Stomach (tissue), 8 donors: ENCODE measurements at regions not wholly inside any gene's neighbourhood (a gene's known extent, or its start where the extent isn't known, plus 50 kb on each side); places are given as distances from the start of the nearest gene placed in this dataset.
A peak's percentile ranks its signal among the peaks of the same experiment; 100 is the strongest.

Experiments
- DNase-seq, 2 donors: peaks; one replicate each; pipeline versions ENCODE4 v3.0.0 to v3.0.0-alpha.2; 2013 to 2019
- H3K27ac ChIP-seq, 5 donors: fragments of 200-600 bp in 4 of 5; sonication (generic) in 4 of 5; one replicate each; pipeline ENCODE4 v1.5.1; 2013 to 2019; ENCODE audit warnings: mild to moderate bottlenecking in 1 of 5, moderate library complexity in 1 of 5
- H3K27me3 ChIP-seq, 3 donors: fragments of 200-600 bp; sonication (generic); one replicate each; pipeline ENCODE4 v1.5.1; 2017 to 2019; ENCODE audit warnings: mixed run types in 1 of 3
- H3K36me3 ChIP-seq, 4 donors: fragments of 200-600 bp; sonication (generic); 1 replicate in 3 of 4; 2 replicates in 1 of 4; pipeline ENCODE4 v1.5.1; 2016 to 2019
- H3K4me1 ChIP-seq, 4 donors: fragments of 200-600 bp; sonication (generic); one replicate each; pipeline ENCODE4 v1.5.1; 2016 to 2019
- H3K4me3 ChIP-seq, 4 donors: fragments of 200-600 bp; sonication (generic) in 3 of 4; one replicate each; pipeline ENCODE4 v1.5.1; 2016 to 2019; ENCODE audit warnings: mild to moderate bottlenecking in 1 of 4
- H3K9me3 ChIP-seq, 4 donors: fragments of 200-600 bp; sonication (generic); one replicate each; pipeline ENCODE4 v1.5.1; 2016 to 2019
- EP300 ChIP-seq: sonication (generic); formaldehyde crosslinking; IDR thresholded peaks from one replicate; pipeline ENCODE4 v1.6.1; 2017; ENCODE audit warnings: antibody characterized with exemption
- POLR2A ChIP-seq, 4 donors: fragments of 450-650 bp; IDR thresholded peaks; one replicate each; pipeline ENCODE4 v1.6.1; 2016; ENCODE audit warnings: antibody characterized with exemption in 4 of 4, control low read depth in 2 of 4, mild to moderate bottlenecking in 1 of 4, moderate library complexity in 1 of 4
- POLR2AphosphoS5 ChIP-seq, 3 donors: sonication (generic); formaldehyde crosslinking; IDR thresholded peaks; one replicate each; pipeline ENCODE4 v1.6.1; 2016; ENCODE audit warnings: antibody characterized with exemption in 3 of 3
- WGBS, 5 donors: extraction: QIAGEN DNeasy Blood & Tissue Kit in 3 of 5; methylation state at CpG; one replicate each; pipeline versions ENCODE4 v1.1.5 to v1.1.7; 2013 to 2018; 5-methylcytosine and 5-hydroxymethylcytosine counted together
- intact Hi-C: fragments of 100-400 bp; cut with DNase I; formaldehyde crosslinking; loops from one replicate; pipeline ENCODE4 v1.15.1; 2023; ENCODE audit warnings: low total_unique reads
- TF ChIP-seq, protein P1 (sequence below), 7 experiments: fragments of 450-650 bp in 4 of 7; fragments of 200-600 bp in 3 of 7; sonication (generic) in 3 of 7; IDR thresholded peaks; one replicate each; pipeline ENCODE4 v1.5.1; 2016 to 2019; ENCODE audit warnings: antibody characterized with exemption in 7 of 7, control low read depth in 2 of 7, mild to moderate bottlenecking in 1 of 7
- donor health status: healthy with polysubstance abuse.
- donor health status: Bipolar disorder and iron deficiency.
- donor health status: healthy.

DNA sequence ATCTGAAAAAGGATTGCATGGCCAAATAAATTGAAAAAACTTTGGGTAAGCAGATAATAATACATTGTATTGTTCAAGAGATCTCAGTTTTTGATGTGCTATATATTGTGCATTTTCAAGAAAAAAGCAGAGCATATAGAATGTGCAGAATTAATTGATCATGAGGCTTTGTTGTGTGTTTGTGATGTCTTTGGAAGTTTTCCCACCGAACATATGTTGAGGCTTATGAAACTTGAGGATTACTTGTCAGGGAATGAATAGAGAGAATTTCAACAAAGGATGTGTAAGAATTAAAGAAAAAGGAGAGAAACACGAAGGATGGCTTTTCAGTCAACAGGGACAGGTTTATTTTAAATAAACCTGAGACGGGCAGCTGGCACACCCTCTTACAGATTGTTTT is 232.5 kb upstream of the POU1F1 start:
- Histone ChIP-seq H3K9me3 (no peaks in the 10 kb centered on the region), H3K27me3 (no peaks in the 10 kb centered on the region), H3K4me1 (no peaks in the 10 kb centered on the region), H3K36me3 (no peaks in the 10 kb centered on the region), H3K4me3 (no peak overlapping the region), H3K27ac (no peak overlapping the region)
- WGBS, 5 donors, result 35 to 49% (median 42%) methylated on average over 3 of the region's 3 CpGs
- intact Hi-C loops, result loop anchor here (10.0 kb wide), 1 partner anchor 214 kb away; no protein-coding TSS in a partner anchor
- TF ChIP-seq, protein P1, sequence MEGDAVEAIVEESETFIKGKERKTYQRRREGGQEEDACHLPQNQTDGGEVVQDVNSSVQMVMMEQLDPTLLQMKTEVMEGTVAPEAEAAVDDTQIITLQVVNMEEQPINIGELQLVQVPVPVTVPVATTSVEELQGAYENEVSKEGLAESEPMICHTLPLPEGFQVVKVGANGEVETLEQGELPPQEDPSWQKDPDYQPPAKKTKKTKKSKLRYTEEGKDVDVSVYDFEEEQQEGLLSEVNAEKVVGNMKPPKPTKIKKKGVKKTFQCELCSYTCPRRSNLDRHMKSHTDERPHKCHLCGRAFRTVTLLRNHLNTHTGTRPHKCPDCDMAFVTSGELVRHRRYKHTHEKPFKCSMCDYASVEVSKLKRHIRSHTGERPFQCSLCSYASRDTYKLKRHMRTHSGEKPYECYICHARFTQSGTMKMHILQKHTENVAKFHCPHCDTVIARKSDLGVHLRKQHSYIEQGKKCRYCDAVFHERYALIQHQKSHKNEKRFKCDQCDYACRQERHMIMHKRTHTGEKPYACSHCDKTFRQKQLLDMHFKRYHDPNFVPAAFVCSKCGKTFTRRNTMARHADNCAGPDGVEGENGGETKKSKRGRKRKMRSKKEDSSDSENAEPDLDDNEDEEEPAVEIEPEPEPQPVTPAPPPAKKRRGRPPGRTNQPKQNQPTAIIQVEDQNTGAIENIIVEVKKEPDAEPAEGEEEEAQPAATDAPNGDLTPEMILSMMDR (IDR thresholded peaks at IDR 0.05), result no peak
- TF ChIP-seq POLR2AphosphoS5 (IDR thresholded peaks at IDR 0.05), result no peak
- no peak for TF ChIP-seq EP300
- TF ChIP-seq POLR2A (IDR thresholded peaks at IDR 0.05), result no peak
- DNase-seq, result no peak

DNA sequence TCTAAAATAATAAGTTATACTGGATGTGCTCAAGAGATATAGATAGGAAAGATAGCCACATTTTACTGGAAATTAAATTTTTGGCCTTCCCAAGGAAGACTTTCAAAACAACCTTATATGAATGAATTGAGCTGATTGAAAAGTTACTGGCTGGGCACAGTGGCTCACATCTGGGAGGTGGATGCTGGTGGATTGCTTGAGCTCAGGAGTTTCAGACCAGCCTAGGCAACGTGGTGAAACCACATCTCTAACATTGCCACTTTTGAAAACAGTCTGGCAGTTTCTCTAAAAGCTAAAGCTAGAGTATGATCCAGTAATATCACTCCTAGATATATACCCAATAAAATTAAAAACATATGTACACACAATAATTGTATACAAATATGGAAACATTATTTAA is 231.4 kb upstream of the POU1F1 start:
- Histone ChIP-seq H3K4me3 (no peak overlapping the region), H3K9me3 (no peaks in the 10 kb centered on the region), H3K4me1 (no peaks in the 10 kb centered on the region), H3K27ac (no peak overlapping the region), H3K36me3 (no peaks in the 10 kb centered on the region), H3K27me3 (no peaks in the 10 kb centered on the region)
- intact Hi-C loops, result loop anchor here (10.0 kb wide), 1 partner anchor 213 kb away; no protein-coding TSS in a partner anchor
- no peak for DNase-seq
- TF ChIP-seq POLR2AphosphoS5 (IDR thresholded peaks at IDR 0.05), result no peak
- TF ChIP-seq POLR2A (IDR thresholded peaks at IDR 0.05), result no peak
- no peak for TF ChIP-seq EP300
- TF ChIP-seq, protein P1 (IDR thresholded peaks at IDR 0.05), result no peak
- 50 to 70% (median 61%) methylated on average over 1 of the region's 1 CpG for WGBS, 5 donors

DNA sequence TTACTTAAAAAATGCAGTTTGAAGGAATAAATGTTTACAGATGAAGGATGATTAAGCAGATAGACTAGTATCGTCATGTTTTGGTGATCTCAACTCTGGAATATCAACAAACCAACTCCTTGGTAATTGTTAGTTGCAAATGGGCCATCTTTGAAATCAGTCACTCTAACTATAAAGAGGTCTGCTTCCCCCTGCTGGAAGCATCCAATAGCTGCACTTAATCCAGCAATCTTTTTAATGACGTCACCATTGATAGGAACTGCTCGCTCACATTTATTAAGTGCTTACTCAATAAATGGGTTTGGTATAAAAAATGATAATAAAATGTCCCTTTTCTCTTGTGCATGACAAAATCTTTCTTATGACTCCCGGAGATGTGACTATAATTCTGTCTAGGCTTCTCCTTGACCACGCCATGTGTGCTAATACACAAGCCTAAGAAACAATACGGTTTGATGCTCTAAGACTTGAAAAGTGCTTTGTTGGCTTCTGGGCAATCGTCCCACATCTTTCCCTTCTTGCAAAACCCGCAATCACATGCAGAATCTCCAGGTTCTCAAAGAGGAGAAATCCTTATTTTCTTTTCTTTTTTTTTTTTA is 227.6 kb upstream of the POU1F1 start:
- TF ChIP-seq EP300 (no peak), POLR2AphosphoS5 (IDR thresholded peaks at IDR 0.05) (no peak), POLR2A (IDR thresholded peaks at IDR 0.05) (no peak)
- TF ChIP-seq, protein P1 (IDR thresholded peaks at IDR 0.05), result peak in 5 of 7 experiments; percentile 35 to 81 (median 60)
- intact Hi-C loops, result loop anchor here (10.0 kb wide), 1 partner anchor 209 kb away; no protein-coding TSS in a partner anchor
- H3K4me1 ChIP-seq, result no peaks in the 10 kb centered on the region
- peak; percentile 28 to 73 for DNase-seq
- no peaks in the 10 kb centered on the region for H3K27me3 ChIP-seq
- H3K36me3 ChIP-seq, result no peaks in the 10 kb centered on the region
- no peaks in the 10 kb centered on the region for H3K9me3 ChIP-seq
- 29 to 38% (median 33%) methylated on average over 8 of the region's 8 CpGs for WGBS, 5 donors
- H3K4me3 ChIP-seq, result no peak overlapping the region
- H3K27ac ChIP-seq, result no peak overlapping the region

DNA sequence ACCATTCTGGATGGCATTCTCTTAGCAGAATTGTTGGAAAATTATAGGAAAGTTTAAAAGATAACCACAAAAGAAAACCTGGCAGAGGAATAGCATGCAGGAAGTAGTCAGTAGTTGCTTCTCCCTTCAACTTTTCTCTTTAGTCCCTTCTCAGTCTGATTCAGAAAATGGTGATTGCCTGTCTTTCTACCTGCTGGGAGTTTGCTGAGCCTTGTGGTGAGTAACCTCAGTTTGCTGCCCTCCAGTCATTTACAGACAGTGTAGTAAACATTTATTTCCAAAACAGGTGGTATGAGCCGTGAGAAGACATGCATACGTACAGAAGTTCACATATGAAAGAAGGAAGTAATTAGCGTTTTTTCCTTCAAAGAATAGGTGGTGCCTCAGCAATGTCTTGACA is 224.7 kb upstream of the POU1F1 start:
- 28 to 65% (median 40%) methylated on average over 3 of the region's 3 CpGs for WGBS, 5 donors
- TF ChIP-seq POLR2AphosphoS5 (IDR thresholded peaks at IDR 0.05) (no peak), POLR2A (IDR thresholded peaks at IDR 0.05) (no peak), EP300 (no peak)
- TF ChIP-seq, protein P1 (IDR thresholded peaks at IDR 0.05), result no peak
- intact Hi-C loops, result loop anchor here (10.0 kb wide), 1 partner anchor 206 kb away; no protein-coding TSS in a partner anchor
- Histone ChIP-seq H3K36me3 (no peaks in the 10 kb centered on the region), H3K9me3 (no peaks in the 10 kb centered on the region), H3K27me3 (no peaks in the 10 kb centered on the region), H3K4me1 (no peaks in the 10 kb centered on the region), H3K4me3 (no peak overlapping the region), H3K27ac (no peak overlapping the region)
- DNase-seq, result no peak
